Stimulated activated CD8-positive, alpha-beta memory T cell treated with anti-CD3 and anti-CD28 coated beads, Interleukin-15, amount 100 ng/mL, for 4 hours (primary cell): ENCODE measurements at regions not wholly inside any gene's neighbourhood (a gene's known extent, or its start where the extent isn't known, plus 50 kb on each side); places are given as distances from the start of the nearest gene placed in this dataset.

ENCODE experiments used
- DNase-seq, 2 donors: peaks; one replicate each; pipeline ENCODE4 v3.0.0-alpha.2; 2020; ENCODE audit warnings: low read depth in 2 of 2

DNA sequence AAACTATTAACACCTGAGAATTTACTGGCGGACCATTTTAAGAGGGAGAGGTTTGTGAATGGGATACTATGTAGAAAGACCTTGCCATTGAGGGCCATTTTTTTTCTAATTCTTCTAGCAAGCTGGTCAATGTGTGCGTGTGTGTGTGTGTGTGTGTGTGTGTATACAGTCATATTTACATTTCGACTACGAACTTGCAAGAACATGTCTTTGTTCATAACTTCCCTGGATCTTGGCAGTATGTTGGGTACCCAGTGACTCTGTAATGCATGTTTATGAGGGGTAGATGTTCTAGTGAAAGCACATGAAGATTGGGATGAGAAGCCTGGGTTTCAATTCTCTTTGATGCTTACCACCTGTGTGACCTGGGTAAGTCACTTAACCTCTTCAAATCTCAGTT is 133.6 kb downstream of the UBE2E3 start:
- DNase-seq: no peak

DNA sequence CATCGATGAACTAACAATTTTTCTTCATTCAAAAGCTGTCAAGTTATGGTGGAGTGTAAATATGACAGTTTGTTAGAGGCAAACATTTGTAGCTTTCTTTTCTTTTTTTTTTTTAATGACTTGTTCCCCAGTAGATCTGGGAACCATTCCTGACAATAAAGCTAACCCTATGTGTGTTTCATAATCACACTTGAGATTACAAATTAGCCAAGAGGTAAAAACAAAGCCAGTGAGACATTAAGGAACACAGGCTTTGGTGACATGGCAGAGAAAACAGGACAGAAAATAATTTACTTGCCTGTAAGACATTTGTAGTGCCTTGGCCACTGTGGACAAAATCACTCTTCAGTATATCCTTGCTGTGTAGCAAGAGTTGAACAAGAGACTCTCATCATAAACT is 135.9 kb downstream of the UBE2E3 start:
- DNase-seq: no peak

DNA sequence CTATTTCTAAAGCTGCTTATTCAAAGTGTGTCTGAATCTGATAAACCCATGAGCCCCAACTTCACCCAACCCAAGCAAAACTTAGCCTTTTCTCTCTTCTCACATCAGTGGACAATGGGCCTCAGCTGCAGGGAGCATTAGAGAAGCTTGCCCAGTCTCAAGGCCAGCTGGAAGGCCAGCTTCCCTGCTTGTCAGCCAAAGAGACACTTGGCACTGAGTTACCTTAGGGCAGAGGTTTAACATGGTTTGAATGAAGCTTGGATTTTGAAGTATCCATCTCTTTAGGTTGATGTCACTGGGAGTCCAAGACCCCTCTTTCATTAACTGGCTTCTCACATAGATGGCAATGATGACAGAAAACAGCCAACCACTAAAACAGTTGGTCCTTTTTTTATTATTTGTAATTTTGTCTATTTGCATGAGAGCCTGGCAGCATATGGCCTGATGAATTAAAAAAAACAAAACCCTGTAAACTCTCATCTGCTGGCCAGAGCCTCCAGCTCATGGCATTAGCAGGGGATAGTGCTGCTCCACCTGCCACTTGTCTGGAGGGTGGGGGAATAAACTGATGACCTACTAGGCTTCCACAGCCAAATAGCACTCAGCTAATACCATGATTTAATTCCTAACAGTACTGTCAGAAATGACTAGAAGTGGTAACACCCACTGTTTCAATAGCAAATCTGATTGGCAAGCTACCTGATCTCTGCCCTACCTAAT is 137.0 kb downstream of the UBE2E3 start:
- DNase-seq: no peak

DNA sequence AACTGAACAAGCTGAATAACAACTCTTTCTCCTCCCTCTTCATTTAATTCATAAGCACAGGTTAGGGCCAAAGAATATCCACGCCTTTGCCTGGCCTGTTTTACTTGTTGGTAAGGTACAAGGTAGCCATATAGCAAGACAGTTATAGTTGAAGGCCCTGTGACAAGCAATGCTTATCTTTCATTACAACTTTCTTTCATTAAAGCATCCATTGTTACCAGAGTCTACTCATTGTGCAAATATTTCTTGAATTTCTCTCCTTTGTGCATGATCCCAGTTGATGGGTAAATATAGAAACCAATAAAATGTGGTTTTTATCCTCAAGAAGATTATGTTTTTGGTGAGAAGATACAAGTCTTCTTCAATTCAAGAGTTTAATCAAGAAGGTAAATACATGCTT is 140.2 kb downstream of the UBE2E3 start:
- no peak for DNase-seq

DNA sequence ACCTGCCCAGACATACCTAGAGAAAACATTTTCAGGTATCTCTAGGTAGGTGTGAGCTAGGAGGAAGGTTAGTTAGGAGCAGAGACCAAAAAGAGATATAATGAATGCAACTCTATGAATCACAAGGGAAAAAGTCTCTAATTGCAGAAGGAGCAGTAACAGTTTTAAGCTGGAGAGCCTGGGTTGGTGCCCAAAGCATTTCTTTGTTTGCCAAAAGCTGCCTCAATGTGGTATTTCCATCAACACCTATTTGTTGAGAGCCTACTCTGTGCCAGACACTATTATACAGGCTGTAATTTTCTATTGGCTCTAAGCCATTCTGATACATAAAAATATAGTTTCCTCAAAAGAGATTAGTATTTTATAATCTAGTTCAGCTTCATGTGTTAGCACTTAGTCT is 141.6 kb downstream of the UBE2E3 start:
- DNase-seq: no peak

DNA sequence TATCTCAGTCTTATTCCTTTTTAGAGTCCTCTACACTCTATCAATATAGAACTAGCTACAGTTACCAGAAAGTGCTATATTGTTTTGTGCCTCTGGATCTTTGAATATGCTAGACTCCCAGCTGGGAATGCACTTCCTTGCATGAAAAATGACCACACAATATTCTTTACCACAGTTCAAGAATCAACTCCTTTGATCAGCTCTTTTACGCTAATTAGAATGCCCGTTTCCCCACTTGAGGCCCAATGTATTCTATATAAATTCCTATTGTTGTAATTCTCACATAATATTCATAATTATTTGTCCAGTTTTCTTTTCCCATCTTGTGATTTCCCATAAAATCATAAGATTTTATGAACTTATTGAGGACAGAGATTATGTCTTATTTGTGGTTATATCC is 142.2 kb downstream of the UBE2E3 start:
- no peak for DNase-seq

DNA sequence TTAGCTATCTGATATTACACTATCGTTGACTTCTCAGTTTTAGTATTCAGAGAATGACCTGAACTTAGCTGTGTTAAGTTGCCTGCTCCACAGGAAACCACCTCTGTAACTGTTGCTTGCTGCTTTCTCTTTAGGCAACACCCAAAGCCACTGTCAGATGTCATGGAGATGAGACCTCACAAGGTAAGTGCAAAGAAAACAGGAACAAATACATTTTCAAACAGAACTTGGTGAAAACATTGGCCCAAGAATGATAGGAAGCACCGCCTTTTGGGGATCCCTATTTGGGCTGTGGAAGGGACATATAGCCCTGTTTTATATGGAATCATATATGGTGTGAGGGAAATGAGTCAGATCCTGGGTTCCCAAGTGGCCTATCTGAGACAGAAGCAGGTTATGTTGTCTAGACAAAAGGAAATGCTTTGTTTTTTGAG is 143.4 kb downstream of the UBE2E3 start:
- peak in 1 of 2 donors; percentile 34 for DNase-seq

DNA sequence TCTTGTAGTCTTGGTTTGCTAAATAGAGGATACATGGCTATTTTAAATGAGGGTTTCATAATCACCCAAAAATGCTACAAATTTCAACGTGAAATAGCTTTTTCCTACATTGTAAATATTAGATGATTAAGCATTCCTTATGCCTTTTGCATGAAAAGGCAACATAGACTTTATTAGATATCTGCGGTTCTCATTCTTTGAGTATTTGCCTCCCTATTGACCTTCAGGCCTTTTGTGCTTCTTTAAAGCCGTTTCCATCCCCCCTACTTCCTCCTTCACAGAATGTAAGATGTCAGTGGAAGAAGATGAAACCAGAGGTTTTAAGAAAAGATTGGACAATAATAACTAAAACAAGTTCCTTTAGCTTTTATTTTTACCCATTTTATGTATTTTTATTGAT is 144.1 kb downstream of the UBE2E3 start:
- DNase-seq: no peak

DNA sequence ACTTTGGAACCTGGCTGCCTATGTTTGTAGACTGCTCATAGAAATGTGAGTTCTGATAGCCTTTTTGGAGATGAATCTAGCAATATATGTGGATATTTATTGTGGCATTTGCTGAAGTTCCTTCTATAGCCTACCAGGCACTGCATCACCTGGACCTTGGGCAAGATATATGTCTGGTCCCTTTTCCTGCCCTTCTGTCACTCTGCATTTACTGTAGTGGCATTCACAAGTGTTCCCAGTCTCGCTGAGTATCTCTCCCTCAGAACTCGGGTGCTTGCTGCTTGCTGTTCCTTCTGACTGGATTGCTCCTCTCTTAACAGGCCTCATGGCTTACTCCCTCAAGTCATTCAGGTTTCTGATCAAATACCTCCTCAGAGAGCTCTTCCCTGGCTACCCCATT is 145.0 kb downstream of the UBE2E3 start:
- DNase-seq: no peak

DNA sequence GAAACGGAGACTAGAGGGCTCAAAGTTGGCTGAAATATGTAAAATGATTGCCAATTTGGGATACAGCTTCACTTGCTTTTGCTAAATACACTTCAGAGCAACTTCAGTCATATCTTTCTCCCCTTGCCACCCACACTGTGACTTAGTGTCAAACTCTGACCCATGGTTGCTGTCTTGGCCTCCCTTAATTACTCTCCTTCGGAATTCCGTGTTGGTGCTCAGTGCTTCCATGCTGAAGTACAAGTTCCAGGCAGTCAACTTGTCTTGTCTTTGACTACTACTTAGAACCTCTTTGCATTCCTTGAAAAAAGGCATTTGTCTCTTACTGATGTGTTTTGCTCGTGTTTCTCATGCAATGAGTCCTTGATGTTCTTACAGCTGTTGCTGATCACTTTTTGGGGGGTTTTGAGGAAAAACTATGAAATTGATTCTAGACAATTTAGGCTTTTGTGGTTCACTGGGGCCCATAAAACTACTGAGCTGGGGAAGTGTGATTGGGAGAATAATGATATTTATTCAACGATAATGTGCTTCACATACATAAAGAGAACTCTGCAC is 146.0 kb downstream of the UBE2E3 start:
- DNase-seq: no peak

DNA sequence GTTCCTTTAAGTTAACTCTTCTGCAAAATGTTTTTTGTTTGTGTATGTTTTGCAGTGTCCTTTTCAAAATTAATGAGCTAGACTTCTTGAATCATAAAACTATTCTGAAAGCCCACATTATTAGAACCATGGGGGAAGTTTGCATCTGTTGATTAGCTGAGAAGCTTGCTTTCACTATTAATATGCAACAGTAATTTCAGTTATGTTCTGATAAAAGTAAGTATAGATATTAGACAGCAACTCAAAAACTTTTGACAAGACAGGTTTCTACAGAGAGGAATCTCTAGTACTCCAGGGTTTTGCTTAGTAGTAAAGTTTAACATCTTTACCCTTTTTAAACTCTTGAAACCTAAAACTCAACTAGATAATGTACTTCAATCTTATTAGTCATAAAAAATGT is 147.8 kb downstream of the UBE2E3 start:
- no peak for DNase-seq

DNA sequence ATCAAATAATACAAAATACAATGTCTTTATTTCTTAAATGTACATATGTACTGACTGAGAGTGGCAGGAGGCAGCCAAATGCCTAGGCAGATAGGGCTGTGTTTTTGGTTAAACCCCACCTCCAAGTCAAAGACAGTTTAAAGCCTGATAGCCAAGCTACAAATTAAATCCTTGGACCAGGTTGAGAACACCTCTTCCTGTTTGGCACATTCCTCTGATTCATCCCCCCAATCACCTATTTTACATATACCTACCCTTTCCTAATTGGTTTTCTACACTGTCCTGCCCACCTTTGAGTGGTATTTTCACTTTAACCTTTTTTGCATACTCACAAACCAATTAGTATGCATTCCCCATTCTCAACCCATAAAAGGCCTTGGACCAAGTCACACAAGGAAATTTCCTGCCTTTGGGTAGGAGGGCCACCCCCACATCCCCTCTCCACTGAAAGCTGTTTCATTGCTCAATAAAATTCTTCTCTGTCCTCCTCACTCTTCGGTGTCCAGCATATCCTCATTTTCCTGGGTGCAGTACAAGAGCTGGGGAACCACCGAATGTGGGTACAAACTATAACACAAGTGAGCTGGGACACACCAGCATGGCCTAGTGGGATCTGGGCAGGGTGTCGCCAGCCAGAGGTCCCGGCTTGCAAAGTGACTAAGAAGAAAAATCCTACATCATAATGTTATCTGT is 149.1 kb downstream of the UBE2E3 start:
- DNase-seq: no peak

DNA sequence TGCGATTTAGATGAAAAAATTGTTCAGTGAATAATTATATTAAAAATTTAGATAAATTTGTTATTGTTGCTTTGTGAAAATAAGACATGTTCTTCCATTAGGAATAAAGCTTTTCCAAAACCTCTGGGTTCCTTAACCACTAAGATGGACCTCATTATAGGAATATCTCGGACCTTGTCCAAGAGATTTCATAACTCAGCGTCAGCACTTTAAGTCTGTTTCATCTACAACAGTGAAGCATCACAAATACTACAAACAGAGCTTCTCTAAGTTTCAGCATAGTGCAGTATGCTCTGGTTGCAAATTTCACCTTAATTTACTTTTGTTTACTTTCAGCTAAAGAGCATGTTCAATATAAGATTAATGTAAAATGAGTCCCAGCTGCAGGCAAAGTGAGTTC is 150.3 kb downstream of the UBE2E3 start:
- DNase-seq: no peak

DNA sequence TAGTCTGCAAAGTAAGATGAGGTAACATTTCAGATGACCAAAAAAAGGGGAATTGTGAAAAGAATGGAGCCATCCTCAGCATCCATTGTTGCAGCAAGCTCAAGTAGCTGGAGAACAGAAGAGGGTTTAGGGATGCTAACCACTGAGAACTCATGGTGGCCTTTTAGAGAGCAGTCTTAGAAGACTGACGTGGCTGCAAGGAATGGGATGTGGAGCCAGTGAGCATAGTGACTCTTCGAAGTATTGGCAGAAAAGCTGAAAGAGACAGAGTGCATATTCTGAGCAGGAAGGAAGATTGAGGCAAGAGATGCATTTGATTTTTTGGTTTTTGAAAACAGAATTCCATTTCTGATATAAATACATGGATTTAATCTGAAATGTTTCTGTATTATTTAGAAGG is 151.2 kb downstream of the UBE2E3 start:
- DNase-seq: no peak

DNA sequence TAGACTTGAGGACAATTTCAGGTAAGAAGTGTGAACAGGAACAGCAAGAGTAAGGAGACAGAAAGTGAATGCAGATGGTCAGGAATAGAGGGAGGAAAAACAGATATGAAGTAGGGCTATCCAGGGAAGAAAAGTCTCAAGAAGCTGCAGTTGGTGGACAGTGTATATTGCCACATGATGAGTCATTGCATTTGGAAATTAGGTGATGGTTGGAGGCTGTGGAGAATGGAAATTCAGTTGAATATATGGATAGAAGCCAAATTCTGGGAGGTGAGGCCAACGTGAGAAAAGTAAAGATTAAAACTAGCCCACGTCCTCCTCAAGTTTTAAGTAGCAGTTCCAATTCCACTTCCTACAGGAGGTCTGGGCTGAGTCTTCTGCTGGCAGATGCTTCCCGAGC is 158.4 kb downstream of the UBE2E3 start:
- no peak for DNase-seq

DNA sequence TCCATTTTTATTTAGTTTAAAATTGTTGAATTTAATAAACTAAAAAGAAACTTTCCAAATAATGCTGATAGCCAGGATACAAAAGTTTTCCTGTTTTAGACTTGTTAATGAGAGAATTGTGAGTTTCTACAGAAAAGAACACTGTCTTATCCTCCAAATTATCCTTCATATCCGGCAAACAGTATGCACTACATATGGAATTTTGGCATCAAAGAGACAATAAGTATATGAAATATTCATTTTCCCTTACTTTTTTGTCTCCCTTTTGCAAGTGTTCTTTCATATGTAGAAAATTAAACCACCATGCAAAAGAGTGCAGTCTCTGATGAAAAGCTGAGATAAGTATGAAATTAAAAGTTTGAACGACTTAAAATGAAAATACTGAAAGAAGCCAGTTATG is 159.4 kb downstream of the UBE2E3 start:
- no peak for DNase-seq

DNA sequence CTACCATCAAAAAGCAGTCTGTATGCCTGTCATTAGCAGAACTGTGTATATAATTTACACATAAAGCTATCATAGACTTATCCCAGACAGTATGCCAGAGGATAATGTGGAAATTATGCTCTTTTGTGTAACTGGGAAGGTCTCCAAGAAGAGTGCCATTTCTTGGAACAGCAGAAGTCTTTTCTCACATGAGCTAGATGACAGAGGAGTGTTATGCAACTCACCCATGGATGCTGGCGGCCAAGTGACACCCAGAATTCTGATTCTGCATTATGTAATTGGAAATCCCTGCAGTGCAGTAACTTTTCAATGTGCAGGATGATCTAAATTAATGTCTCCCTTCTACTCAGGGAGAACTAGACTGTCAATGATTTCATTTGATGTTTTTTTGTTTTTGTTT is 160.0 kb downstream of the UBE2E3 start:
- no peak for DNase-seq

DNA sequence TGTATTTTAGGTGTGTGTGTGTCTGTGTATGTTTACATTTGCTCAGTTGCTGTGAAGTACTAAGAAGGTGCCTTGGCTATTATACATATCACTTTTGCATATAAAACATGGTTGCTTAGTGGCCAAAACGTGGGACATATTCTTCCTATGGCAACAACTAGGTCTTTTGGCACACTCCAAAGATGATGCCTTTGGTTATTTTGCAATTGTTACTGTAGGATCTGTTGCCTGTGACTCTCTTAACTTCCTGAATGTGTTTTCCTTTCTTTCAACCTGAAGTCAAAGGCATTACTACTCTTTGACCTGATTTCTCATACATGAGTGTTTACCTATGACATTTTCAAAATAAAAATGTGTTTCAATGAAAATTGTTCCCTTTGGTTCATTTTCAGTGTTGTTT is 160.5 kb downstream of the UBE2E3 start:
- DNase-seq: no peak

DNA sequence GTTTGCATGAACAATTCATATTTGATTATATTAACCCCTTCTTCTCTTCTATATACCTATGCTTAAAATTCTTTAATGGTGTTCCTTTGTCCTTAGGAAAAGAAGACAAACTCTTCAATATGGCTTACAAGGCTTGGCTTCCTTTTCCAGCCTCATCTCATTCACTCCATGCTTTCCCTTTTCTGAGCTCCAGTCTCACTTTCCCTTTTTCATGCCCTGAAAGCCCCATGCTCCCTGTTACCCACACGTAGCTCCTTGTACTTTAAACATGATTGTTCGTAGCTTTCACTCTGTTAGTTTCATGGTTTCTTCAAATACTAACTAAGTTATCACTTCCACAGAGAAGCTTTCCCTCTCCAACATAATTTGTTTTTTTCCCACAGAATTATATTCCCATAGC is 161.3 kb downstream of the UBE2E3 start:
- no peak for DNase-seq

DNA sequence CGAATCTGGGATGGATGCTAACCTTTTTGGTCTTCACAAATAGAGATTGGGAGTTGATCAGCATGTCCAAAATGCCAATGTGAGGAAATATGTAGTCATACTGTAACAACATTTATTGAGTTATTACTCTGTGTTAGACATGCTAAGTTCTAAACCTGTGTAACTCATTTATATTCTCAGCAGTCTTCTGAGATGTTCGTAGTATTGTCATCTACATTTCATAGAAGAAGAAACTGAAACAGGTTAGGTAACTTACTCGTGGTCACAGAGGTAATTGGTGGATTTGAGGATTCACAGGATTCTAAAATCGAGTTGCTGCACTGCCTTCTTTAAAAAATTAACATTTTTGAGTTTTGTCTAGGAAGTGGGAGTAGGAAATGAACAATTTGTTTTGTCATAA is 162.1 kb downstream of the UBE2E3 start:
- no peak for DNase-seq

DNA sequence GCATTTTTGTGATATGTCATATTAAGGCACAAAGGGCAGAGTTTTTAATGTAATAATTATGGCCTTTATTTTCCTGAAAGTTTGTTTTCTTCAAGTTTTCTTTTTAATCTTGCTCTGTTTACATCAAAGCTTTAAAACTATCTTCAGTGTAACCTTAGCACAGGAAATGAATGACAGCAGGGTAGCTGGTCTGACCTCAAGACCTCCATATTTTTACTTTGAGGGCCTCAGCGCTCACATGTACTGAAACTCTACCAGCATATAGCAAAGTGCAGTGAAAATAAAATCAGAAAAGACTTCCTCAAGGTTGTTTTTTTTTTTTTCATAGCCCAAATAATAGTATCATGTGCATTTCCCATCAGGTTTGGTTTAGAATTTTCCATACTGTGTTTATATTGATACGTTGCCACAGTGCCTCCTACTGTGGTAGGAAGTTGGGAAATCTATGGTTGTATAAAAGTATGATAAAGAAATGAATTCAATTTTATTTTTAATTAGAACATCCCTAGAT is 163.4 kb downstream of the UBE2E3 start:
- no peak for DNase-seq

DNA sequence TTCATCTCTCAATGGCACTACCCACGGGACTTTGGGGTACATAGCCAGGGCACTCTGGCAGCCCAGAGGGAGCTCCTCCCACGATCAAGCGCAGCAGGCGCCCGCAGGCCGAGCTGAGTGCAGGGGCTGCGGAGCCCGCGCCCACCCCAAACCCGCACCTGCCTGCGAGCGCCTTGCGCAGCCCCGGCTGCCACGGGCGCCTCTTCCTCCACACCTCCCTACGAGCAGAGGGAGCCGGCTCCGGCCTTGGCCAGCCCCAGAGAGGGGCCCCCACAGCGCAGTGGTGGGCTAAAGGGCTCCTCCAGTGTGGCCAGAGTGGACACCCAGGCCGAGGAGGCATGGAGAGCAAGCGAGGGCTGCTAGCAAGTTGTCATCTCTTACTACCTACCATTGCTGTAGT is 165.2 kb downstream of the UBE2E3 start:
- no peak for DNase-seq

DNA sequence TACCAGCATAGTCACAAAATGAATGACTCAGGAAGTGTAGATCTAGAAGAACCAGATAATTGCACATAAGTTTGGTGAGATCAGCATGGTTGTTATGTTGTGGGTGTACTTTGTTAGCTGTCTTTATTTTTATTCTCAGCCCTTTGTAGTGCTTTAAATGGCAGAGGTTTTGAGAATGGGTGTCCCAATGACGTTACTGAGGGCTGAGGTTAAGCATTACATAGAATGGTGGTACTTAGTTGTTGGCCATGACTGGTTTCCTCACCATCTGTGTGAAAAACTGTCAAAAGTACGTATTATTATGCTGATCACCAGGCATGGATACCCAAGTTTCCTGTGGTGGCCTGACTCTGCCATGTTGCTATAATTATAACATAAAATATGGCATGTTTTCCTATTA is 165.8 kb downstream of the UBE2E3 start:
- no peak for DNase-seq
